ENCODE measurements at regions not wholly inside any gene's neighbourhood (a gene's known extent, or its start where the extent isn't known, plus 50 kb on each side); places are given as distances from the start of the nearest gene placed in this dataset.

- Histone ChIP-seq H3K27ac (ENCODE audit: insufficient read depth, low read length, poor library complexity, severe bottlenecking) (no peak overlapping the region), H3K4me3 (ENCODE audit: low read depth, low read length) (no peak overlapping the region), H3K9me3 (ENCODE audit: control insufficient read depth in 2 of 2, low read length in 2 of 2) (no peaks in the 10 kb centered on the region), H3K27me3 (ENCODE audit: control insufficient read depth, insufficient read depth, low read length) (peaks cover 16% of the 10 kb centered on the region), H3K36me3 (ENCODE audit: control insufficient read depth, insufficient read depth, low read length) (no peaks in the 10 kb centered on the region), H3K4me1 (ENCODE audit: control insufficient read depth, insufficient read depth, low read length, poor library complexity, severe bottlenecking) (peaks cover 14% of the 10 kb centered on the region)
- ATAC-seq (ENCODE audit: low read depth in 2 of 2) (no peak), DNase-seq (no peak)
- Mint-ChIP-seq H3K36me3 (no peaks in the 10 kb centered on the region), H3K27me3 (peaks cover 70% of the 10 kb centered on the region), H3K27ac (no peak overlapping the region), H3K4me3 (peak overlapping the region in 3 of 4 donors; percentile 72 to 84 (median 78)), H3K4me1 (peaks cover 0 to 16% (median 6%) of the 10 kb centered on the region in 4 donors), H3K9me3 (peaks cover 0 to 5% (median 0%) of the 10 kb centered on the region in 7 donors)
Observed at GRCh38 chr9:88077071-88077617, 61.1 kb downstream of the SPATA31C2 start.

DNA sequence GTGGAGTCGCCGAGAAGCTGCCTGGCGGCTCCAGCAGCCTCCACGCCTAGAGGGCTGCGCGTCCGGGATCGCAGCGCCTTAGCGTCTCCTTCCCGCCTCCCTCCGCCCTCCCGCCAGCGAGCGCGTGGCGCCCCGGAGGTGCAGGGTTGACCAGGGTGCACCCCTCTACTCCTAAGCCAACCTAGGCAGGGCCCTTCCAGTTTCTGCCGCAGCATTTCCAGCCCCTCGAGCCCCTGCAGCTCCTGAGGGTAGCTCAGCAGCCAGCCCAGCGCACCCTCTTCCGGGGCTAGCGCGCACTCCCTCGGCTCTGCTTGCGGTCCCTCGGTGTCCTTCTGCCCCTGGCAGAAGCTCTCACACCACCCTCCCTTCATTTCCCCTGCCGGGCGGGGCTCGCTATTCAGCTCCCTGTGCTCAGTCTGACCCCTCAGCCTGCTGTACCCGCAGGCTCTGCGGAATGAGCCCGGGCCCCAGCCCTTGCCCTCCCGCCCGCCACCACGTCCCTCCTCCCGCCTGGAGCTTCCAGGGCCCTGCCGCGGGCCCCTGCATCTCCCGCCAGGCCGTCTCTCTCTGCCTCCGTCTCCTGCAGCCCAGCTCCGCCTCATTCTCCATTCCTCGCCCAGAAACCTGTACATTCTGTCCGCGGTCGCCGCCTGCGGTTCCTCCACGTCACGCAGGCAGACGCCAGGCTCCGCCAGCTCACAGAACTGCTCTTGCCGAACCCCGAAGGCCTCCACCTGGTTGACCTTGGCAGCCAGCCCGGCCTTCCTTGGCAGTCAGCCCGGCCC lies 61.8 kb downstream of the SPATA31C2 start:
- Mint-ChIP-seq H3K27me3 (peaks cover 74% of the 10 kb centered on the region), H3K4me1 (peaks cover 0 to 16% (median 6%) of the 10 kb centered on the region in 4 donors)

DNA sequence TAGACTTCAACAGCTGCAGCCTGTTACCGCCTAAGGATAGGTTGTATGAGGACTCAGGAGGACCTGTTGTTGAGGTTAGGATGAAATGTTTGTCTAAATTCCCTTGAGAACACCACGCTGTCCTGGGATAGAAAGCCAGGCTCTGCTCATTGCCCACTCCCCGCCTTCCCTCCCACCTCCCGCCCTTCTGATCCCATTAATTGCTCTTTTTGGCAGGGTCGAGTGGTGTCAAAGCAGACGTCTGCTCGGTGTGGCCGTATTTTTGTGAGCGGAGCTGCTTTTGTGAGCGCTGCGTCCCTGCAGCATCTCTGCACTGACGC lies 62.3 kb downstream of the SPATA31C2 start:
- Histone ChIP-seq H3K4me3 (ENCODE audit: low read depth, low read length) (no peak overlapping the region), H3K27ac (ENCODE audit: insufficient read depth, low read length, poor library complexity, severe bottlenecking) (no peak overlapping the region), H3K27me3 (ENCODE audit: control insufficient read depth, insufficient read depth, low read length) (peaks cover 20% of the 10 kb centered on the region), H3K4me1 (ENCODE audit: control insufficient read depth, insufficient read depth, low read length, poor library complexity, severe bottlenecking) (peaks cover 14% of the 10 kb centered on the region), H3K36me3 (ENCODE audit: control insufficient read depth, insufficient read depth, low read length) (no peaks in the 10 kb centered on the region), H3K9me3 (ENCODE audit: control insufficient read depth in 2 of 2, low read length in 2 of 2) (no peaks in the 10 kb centered on the region)
- peak overlapping the region in 2 of 4 donors; percentile 23 to 71 for H3K4me3 Mint-ChIP-seq
- peaks cover 0 to 16% (median 6%) of the 10 kb centered on the region in 4 donors for H3K4me1 Mint-ChIP-seq
- H3K27me3 Mint-ChIP-seq, result peaks cover 71% of the 10 kb centered on the region
- ATAC-seq (ENCODE audit: low read depth in 2 of 2), result no peak
- H3K27ac Mint-ChIP-seq, result no peak overlapping the region
- H3K36me3 Mint-ChIP-seq, result no peaks in the 10 kb centered on the region
- DNase-seq, result no peak
- H3K9me3 Mint-ChIP-seq, result peaks cover 0 to 5% (median 0%) of the 10 kb centered on the region in 7 donors

More for the DNA sequence above, 61.8 kb downstream of the SPATA31C2 start:
- ATAC-seq (ENCODE audit: low read depth in 2 of 2) (peak; percentile 34 to 39), DNase-seq (peak in 2 of 3 donors; percentile 3 to 23)
- H3K4me3 ChIP-seq (ENCODE audit: low read depth, low read length), result no peak overlapping the region
- H3K4me3 Mint-ChIP-seq, result peak overlapping the region in 3 of 4 donors; percentile 56 to 84 (median 78)
- H3K36me3 ChIP-seq (ENCODE audit: control insufficient read depth, insufficient read depth, low read length), result no peaks in the 10 kb centered on the region
- peaks cover 14% of the 10 kb centered on the region for H3K4me1 ChIP-seq (ENCODE audit: control insufficient read depth, insufficient read depth, low read length, poor library complexity, severe bottlenecking)
- H3K27ac Mint-ChIP-seq, result no peak overlapping the region
- H3K27me3 ChIP-seq (ENCODE audit: control insufficient read depth, insufficient read depth, low read length), result peaks cover 17% of the 10 kb centered on the region
- no peaks in the 10 kb centered on the region for H3K36me3 Mint-ChIP-seq
- peaks cover 0 to 5% (median 0%) of the 10 kb centered on the region in 7 donors for H3K9me3 Mint-ChIP-seq
- no peaks in the 10 kb centered on the region for H3K9me3 ChIP-seq (ENCODE audit: control insufficient read depth in 2 of 2, low read length in 2 of 2)
- H3K27ac ChIP-seq (ENCODE audit: insufficient read depth, low read length, poor library complexity, severe bottlenecking), result no peak overlapping the region

DNA sequence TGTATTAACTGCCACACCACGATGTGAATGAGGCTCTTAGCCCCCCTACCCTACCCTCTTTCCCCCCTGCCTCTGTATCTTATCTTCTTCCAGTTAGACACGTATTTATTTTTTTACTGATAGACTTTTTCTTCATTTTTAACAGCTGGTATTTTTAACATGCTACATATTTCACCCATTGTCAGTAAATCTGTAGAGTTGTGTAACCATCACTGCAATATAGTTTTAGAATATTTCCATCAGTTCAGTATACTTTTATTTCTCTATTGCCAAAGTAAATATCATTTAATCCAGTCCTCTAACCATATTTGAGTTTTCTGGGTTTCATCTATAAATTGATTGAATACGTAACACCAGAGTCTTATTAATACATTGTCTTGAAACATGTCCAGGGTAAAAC lies 62.8 kb downstream of the SPATA31C2 start:
- no peaks in the 10 kb centered on the region for H3K9me3 ChIP-seq (ENCODE audit: control insufficient read depth in 2 of 2, low read length in 2 of 2)
- H3K4me3 Mint-ChIP-seq, result peak overlapping the region in 2 of 4 donors; percentile 23 to 71
- H3K36me3 Mint-ChIP-seq, result no peaks in the 10 kb centered on the region
- peaks cover 14% of the 10 kb centered on the region for H3K4me1 ChIP-seq (ENCODE audit: control insufficient read depth, insufficient read depth, low read length, poor library complexity, severe bottlenecking)
- no peak overlapping the region for H3K27ac ChIP-seq (ENCODE audit: insufficient read depth, low read length, poor library complexity, severe bottlenecking)
- ATAC-seq (ENCODE audit: low read depth in 2 of 2) (no peak), DNase-seq (no peak)
- H3K36me3 ChIP-seq (ENCODE audit: control insufficient read depth, insufficient read depth, low read length), result no peaks in the 10 kb centered on the region
- H3K9me3 Mint-ChIP-seq, result peaks cover 0 to 5% (median 0%) of the 10 kb centered on the region in 7 donors
- peaks cover 20% of the 10 kb centered on the region for H3K27me3 ChIP-seq (ENCODE audit: control insufficient read depth, insufficient read depth, low read length)
- H3K27ac Mint-ChIP-seq, result no peak overlapping the region
- no peak overlapping the region for H3K4me3 ChIP-seq (ENCODE audit: low read depth, low read length)
- peaks cover 72% of the 10 kb centered on the region for H3K27me3 Mint-ChIP-seq
- H3K4me1 Mint-ChIP-seq, result peaks cover 0 to 16% (median 6%) of the 10 kb centered on the region in 4 donors

GRCh38 chr9:88074931-88075330 lies 63.3 kb downstream of the SPATA31C2 start:
- Histone ChIP-seq H3K36me3 (ENCODE audit: control insufficient read depth, insufficient read depth, low read length) (no peaks in the 10 kb centered on the region), H3K4me1 (ENCODE audit: control insufficient read depth, insufficient read depth, low read length, poor library complexity, severe bottlenecking) (peaks cover 14% of the 10 kb centered on the region), H3K4me3 (ENCODE audit: low read depth, low read length) (no peak overlapping the region), H3K9me3 (ENCODE audit: control insufficient read depth in 2 of 2, low read length in 2 of 2) (no peaks in the 10 kb centered on the region), H3K27ac (ENCODE audit: insufficient read depth, low read length, poor library complexity, severe bottlenecking) (no peak overlapping the region), H3K27me3 (ENCODE audit: control insufficient read depth, insufficient read depth, low read length) (peaks cover 20% of the 10 kb centered on the region)
- Mint-ChIP-seq H3K4me1 (peaks cover 0 to 16% (median 6%) of the 10 kb centered on the region in 4 donors), H3K9me3 (peaks cover 0 to 2% (median 0%) of the 10 kb centered on the region in 7 donors), H3K4me3 (no peak overlapping the region), H3K27me3 (peaks cover 74% of the 10 kb centered on the region), H3K36me3 (no peaks in the 10 kb centered on the region), H3K27ac (no peak overlapping the region)
- ATAC-seq (ENCODE audit: low read depth in 2 of 2) (no peak), DNase-seq (no peak)

GRCh38 chr9:88072831-88073375 lies 65.4 kb downstream of the SPATA31C2 start:
- no peak overlapping the region for H3K4me3 ChIP-seq (ENCODE audit: low read depth, low read length)
- Mint-ChIP-seq H3K4me1 (peaks cover 0 to 16% (median 6%) of the 10 kb centered on the region in 4 donors), H3K36me3 (no peaks in the 10 kb centered on the region), H3K9me3 (peaks cover 0 to 4% (median 0%) of the 10 kb centered on the region in 7 donors), H3K4me3 (peak overlapping the region in 1 of 4 donors; percentile 38), H3K27me3 (peaks cover 60% of the 10 kb centered on the region), H3K27ac (no peak overlapping the region)
- H3K4me1 ChIP-seq (ENCODE audit: control insufficient read depth, insufficient read depth, low read length, poor library complexity, severe bottlenecking), result peaks cover 14% of the 10 kb centered on the region
- DNase-seq (no peak), ATAC-seq (ENCODE audit: low read depth in 2 of 2) (no peak)
- peaks cover 17% of the 10 kb centered on the region for H3K27me3 ChIP-seq (ENCODE audit: control insufficient read depth, insufficient read depth, low read length)
- H3K9me3 ChIP-seq (ENCODE audit: control insufficient read depth in 2 of 2, low read length in 2 of 2), result no peaks in the 10 kb centered on the region
- H3K27ac ChIP-seq (ENCODE audit: insufficient read depth, low read length, poor library complexity, severe bottlenecking), result no peak overlapping the region
- H3K36me3 ChIP-seq (ENCODE audit: control insufficient read depth, insufficient read depth, low read length), result no peaks in the 10 kb centered on the region

- no peaks in the 10 kb centered on the region for H3K9me3 ChIP-seq (ENCODE audit: control insufficient read depth in 2 of 2, low read length in 2 of 2)
- H3K27ac ChIP-seq (ENCODE audit: insufficient read depth, low read length, poor library complexity, severe bottlenecking), result no peak overlapping the region
- no peaks in the 10 kb centered on the region for H3K36me3 Mint-ChIP-seq
- no peak for ATAC-seq (ENCODE audit: low read depth in 2 of 2)
- peaks cover 7% of the 10 kb centered on the region for H3K4me1 ChIP-seq (ENCODE audit: control insufficient read depth, insufficient read depth, low read length, poor library complexity, severe bottlenecking)
- H3K27me3 Mint-ChIP-seq, result peaks cover 60% of the 10 kb centered on the region
- no peak overlapping the region for H3K4me3 Mint-ChIP-seq
- peaks cover 17% of the 10 kb centered on the region for H3K27me3 ChIP-seq (ENCODE audit: control insufficient read depth, insufficient read depth, low read length)
- DNase-seq, result no peak
- no peak overlapping the region for H3K4me3 ChIP-seq (ENCODE audit: low read depth, low read length)
- H3K4me1 Mint-ChIP-seq, result peaks cover 0 to 8% (median 2%) of the 10 kb centered on the region in 4 donors
- H3K36me3 ChIP-seq (ENCODE audit: control insufficient read depth, insufficient read depth, low read length), result no peaks in the 10 kb centered on the region
- peaks cover 0 to 4% (median 0%) of the 10 kb centered on the region in 7 donors for H3K9me3 Mint-ChIP-seq
- H3K27ac Mint-ChIP-seq, result no peak overlapping the region
Observed at GRCh38 chr9:88071331-88071730, 66.9 kb downstream of the SPATA31C2 start.

Measured in CD4-positive, CD25-positive, alpha-beta regulatory T cell (primary cell).